HG02938 (cell line): ENCODE measurements at regions not wholly inside any gene's neighbourhood (a gene's known extent, or its start where the extent isn't known, plus 50 kb on each side); places are given as distances from the start of the nearest gene placed in this dataset.

Source experiments
- ATAC-seq: cut with Tn5 transposase; IDR thresholded peaks from one replicate; pipeline ENCODE4 v1.9.1; 2021; ENCODE audit warnings: mild to moderate bottlenecking, moderate library complexity; ENCODE audit not compliant: unreplicated experiment

DNA sequence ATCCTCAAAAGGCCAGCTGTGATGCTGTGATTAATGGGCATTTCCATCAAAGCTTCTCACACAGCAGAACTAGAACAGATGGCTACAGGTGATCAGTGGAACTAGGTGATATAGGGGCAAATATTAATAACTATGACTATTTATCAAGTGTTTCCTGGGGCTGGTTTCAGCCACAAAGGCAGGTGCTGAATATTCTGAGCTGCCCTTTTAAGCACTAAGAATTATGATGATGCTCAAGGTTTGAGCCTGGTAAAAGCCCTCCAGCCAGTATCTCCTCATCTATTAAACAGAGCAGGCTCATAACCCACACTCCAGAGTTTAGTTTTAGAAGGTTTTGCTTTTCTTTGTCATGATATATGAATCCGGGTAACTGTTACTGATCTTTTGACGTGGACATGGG lies 129.5 kb upstream of the ACP3 start:
- no peak for ATAC-seq

DNA sequence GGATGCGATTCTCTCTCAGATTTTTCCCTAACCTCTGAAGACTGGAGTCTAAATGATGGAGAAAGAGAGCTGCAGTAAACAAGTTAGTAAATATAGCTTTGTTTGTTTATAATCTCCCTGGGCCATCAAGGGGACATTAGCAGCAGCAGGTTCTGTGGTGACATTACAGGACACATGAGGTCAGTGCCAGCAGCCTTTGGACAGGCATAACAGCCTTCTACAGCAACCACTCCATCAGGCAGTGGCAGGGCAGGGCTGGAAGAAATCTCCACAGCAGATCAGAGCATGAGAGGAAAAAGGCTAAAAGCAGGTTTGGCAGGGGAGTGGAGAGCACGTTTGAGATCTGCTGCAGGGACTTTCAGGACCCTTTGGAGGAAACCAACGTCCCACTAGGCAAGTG lies 127.6 kb upstream of the ACP3 start:
- ATAC-seq, result no peak

DNA sequence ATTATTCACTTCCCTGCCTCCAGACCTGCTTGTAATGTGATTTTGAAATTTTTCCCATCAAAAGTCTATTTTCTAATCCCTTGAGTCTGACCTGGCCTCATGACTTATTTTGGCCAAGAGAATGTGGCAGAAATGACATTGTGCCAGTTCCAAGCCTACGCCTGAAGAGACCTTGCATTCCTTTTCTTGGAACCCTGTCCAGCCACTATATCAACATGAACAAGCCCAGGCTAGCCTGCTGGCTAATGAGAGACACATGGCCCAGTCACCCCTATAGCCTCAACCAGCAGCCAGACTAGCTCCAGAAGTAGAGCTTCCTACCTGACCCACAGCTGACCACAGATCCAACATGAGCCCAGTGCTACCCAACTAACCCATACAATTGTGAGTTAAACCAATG lies 121.1 kb upstream of the ACP3 start:
- ATAC-seq, result no peak

DNA sequence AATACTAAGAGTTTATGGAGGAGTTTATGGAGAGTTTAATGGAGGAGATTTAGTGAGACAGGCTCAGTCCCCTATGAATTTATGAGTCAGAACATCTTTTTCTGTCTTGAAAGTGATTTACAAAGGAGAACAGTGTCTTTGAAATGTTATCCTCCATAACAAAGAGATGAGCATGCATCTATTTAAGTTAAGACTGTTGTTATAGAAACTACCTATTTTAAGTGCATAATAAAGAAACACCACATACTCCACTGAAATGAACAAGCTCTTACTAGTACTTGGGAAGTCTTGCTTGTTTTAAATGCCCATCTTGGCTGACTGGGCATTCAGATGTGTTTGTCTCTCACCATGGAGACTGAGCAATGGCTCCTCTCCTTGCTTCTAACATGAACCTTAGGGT lies 118.7 kb upstream of the ACP3 start:
- ATAC-seq, result no peak

- ATAC-seq, result no peak
These were observed 117.8 kb upstream of the ACP3 start for GRCh38 chr3:132199451-132199850.

DNA sequence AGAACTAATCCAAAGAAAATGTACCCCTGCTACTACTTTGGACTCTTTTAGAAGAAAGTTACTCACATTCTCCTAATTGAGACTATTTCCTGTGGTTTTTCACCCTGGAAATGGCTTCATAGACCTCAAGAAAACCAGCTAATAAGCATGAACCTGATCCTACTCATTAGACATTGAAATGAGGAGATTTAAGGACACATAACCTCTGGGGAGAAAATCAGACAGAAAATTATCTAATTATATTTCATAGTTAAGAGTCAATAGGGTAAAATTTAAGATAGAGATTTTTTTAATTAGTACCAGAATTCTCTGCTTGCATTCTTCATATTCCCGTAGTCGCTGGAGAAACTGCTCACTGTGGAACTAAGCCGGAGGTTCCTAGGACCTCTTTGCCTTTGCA lies 114.6 kb upstream of the ACP3 start:
- ATAC-seq, result no peak

- ATAC-seq, result no peak
These were observed 113.2 kb upstream of the ACP3 start for GRCh38 chr3:132203889-132204596.

DNA sequence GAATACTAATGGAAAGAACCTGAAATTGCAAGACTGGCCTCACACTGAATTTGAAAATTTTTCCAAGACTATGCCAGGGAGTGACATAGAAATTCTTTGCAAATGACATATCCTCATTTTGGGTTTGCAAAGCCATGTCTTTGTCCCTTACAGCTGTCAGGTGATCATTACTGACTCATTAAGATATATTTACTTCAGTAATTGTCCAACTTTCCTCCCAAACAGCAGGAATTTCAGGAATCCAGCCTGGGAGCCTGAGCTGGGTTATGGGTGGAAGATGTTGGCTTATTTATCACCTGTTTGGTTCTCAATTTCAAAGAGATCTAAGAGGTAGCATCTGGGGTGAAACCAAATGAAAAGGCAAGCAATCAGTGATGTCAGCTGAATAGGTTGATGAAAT lies 111.6 kb upstream of the ACP3 start:
- no peak for ATAC-seq

DNA sequence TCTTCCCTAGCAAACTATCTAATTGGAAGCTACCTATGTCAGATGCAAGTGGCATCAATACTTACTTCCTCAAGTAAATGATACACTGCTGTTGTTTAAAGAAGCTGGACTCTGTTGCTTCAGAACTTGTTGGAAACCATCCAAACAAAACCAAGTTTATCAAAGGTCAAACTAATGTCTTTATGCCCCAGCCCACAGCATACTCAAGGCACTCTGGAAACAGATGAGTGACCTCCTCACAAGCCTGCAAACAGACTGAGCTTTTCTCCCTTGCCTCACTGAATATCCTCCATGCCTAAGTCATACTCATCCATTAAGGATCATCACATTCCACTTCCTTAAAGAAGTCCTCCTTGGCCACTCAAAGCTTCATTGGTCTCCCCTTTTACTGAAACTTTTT lies 107.4 kb upstream of the ACP3 start:
- ATAC-seq, result no peak

- ATAC-seq, result peak; percentile 56
These were observed 106.5 kb upstream of the ACP3 start for GRCh38 chr3:132210476-132211346.

DNA sequence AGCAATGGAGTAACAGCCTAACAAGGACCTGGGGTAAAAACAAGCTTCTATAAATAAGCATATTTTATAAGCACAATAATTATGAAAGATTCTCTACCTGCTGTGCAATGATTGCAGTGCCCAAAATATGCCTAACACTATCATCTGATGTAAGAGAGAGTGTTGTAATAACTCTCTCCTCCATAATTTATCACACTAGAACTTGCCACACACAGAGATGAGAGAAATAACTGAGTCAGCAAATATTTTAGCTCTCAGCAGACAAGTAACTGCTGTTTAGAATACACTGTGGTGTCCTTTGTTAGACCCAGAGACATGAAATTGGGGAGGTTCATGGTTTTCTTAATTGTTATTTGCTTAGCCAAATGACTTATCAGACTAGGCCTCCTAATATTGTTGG lies 105.3 kb upstream of the ACP3 start:
- ATAC-seq, result no peak

GRCh38 chr3:132218817-132219755 lies 98.1 kb upstream of the ACP3 start:
- no peak for ATAC-seq

DNA sequence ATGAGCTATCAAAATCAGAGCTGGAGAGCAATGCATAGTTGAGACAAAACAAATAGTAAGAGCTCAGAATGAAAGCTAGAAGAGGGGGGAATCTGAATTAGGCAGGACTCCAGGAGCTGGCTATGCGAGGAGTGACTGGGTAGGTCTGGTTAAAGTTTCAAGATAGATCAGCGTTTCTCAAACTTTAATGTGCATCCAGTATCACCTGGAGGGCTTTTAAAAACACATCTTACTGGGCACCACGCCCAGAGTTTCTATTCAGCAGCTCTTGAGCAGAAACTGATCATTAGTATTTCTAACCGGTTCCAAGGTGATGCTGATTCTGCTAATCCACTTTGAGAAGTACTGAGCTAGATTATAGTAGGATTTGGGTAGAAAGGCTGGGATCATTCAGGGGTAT lies 96.2 kb upstream of the ACP3 start:
- ATAC-seq, result no peak

- no peak for ATAC-seq
These were observed 94.2 kb upstream of the ACP3 start for GRCh38 chr3:132222868-132223538.

DNA sequence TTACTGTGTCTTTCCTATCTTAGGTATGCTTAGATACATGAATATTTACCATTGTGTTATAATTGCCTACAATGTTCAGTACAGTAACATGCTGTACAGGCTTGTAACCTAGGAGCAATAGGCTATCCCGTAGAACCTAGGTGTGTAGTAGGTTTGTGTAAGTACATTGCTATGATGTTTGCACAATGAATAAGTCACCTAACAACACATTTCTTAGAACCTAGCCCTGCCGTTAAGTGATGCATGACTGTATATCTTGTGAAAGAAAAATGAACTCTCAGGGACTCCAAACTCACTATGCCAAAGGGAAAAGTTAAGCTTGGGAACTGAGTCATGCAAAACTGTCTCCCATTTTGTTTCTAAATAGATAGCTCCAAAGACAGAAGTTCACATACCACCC lies 91.5 kb upstream of the ACP3 start:
- ATAC-seq, result no peak

- ATAC-seq, result no peak
These were observed 88.3 kb upstream of the ACP3 start for GRCh38 chr3:132228923-132229322.

DNA sequence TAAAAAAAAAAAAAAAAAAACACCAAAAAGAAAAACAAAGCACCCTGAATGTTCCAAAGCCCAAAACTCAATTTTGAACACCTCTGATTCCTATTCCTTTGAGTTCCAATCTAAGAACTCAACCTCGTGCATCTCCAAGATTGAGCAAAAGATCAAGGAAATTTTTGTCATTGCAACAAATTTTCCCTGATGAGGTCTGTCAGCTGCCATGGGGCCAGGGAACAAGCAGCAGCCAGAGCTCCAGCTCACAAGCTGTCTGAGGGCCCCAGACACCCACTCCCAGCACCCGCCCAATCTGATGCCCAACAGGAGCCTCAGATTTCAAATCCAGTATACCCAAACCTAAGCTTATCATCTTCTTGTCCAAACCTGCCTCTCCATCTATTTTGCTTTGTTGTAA lies 87.6 kb upstream of the ACP3 start:
- no peak for ATAC-seq

DNA sequence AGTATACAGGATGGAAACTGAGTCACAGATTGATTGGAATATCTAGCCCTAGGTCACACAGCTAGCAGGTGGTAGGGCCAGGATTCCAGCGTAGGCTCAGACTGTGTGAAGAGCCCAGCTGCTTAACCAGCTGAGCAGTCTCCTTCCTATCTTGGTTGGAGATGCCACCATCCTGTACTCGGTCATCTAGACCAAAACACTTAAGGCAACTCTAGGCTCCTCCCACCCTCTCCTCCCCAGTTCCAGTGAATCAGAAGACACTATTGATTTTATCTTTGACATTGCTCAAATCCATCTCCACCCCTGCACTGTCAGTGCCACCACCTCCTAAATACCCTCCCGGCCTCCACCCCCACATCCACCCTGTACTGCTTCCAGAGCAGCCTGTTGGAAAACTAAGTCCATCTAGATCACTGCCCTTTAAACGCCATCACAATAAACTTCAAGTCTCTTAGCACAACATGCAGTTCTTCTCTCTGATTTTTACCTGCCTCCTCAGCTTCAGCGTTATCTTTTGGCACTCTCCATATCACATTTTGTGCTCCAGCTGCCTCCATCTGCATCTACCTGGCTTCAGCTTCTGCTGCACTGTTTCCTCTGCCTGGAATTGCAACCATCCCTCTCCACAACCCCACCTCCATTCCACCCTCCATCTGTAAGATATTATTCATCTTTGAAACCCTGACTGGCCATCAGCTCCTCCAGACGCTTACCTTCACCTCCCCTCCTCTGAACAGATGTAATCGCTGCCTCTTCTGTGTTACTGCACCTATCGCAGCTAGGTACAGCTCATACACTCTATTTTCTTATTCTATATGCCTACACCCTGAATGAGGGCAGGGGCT lies 86.8 kb upstream of the ACP3 start:
- ATAC-seq, result no peak

DNA sequence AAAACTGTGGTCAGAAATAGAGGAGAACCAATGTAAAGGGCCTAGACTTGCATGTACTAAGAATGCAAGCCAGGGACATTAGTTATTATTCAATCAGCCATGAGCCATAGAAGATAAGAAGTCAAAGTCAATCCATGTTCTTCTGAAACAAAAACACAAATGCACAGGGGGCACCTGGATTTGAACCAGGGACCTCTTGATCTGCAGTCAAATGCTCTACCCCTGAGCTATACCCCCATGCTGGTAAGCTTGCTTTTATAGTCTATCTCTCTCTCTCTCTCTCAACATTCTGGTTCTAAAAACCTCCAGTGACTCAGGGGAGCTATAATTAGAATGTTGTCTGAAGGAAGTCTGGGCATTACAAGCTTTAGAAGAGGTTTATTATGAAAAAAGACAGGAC lies 85.6 kb upstream of the ACP3 start:
- ATAC-seq, result no peak

- peak; percentile 51 for ATAC-seq
These were observed 84.9 kb upstream of the ACP3 start for GRCh38 chr3:132232231-132232792.
